ENCODE measurements at regions not wholly inside any gene's neighbourhood (a gene's known extent, or its start where the extent isn't known, plus 50 kb on each side); places are given as distances from the start of the nearest gene placed in this dataset.
"Not testable (repeated sequence)": the region's sequence is repeated elsewhere in the genome, so short reads cannot be mapped to it uniquely, and the experiment has no call there.

GRCh38 chr1:58072450-58072849, 474.1 kb downstream of the OMA1 start:
- Histone ChIP-seq H3K4me1 (ENCODE audit: insufficient read depth, low read length) (no peaks in the 10 kb centered on the region), H3K9ac (ENCODE audit: low read depth, low read length) (no peak overlapping the region), H3K36me3 (ENCODE audit: insufficient read depth, low read length) (no peaks in the 10 kb centered on the region), H3K9me3 (ENCODE audit: control insufficient read depth, insufficient read depth, low read length) (no peaks in the 10 kb centered on the region)

- Histone ChIP-seq H3K9me3 (ENCODE audit: control insufficient read depth, insufficient read depth, low read length) (no peaks in the 10 kb centered on the region), H3K4me1 (ENCODE audit: insufficient read depth, low read length) (peaks cover 9% of the 10 kb centered on the region), H3K36me3 (ENCODE audit: insufficient read depth, low read length) (no peaks in the 10 kb centered on the region; the same call in 1 of the 2 replicates), H3K9ac (ENCODE audit: low read depth, low read length) (no peak overlapping the region)
These were observed 479.4 kb downstream of the OMA1 start for GRCh38 chr1:58067082-58067481.

GRCh38 chr1:58065520-58065919, 481.0 kb downstream of the OMA1 start:
- peaks cover 9% of the 10 kb centered on the region for H3K4me1 ChIP-seq (ENCODE audit: insufficient read depth, low read length)
- no peaks in the 10 kb centered on the region for H3K9me3 ChIP-seq (ENCODE audit: control insufficient read depth, insufficient read depth, low read length)
- no peak overlapping the region for H3K9ac ChIP-seq (ENCODE audit: low read depth, low read length)
- H3K36me3 ChIP-seq (ENCODE audit: insufficient read depth, low read length): no peaks in the 10 kb centered on the region; the same call in 1 of the 2 replicates

GRCh38 chr1:58064166-58064565, 482.4 kb downstream of the OMA1 start:
- Histone ChIP-seq H3K9ac (ENCODE audit: low read depth, low read length) (no peak overlapping the region), H3K4me1 (ENCODE audit: insufficient read depth, low read length) (peaks cover 12% of the 10 kb centered on the region), H3K9me3 (ENCODE audit: control insufficient read depth, insufficient read depth, low read length) (no peaks in the 10 kb centered on the region), H3K36me3 (ENCODE audit: insufficient read depth, low read length) (no peaks in the 10 kb centered on the region; the same call in 1 of the 2 replicates)

DNA sequence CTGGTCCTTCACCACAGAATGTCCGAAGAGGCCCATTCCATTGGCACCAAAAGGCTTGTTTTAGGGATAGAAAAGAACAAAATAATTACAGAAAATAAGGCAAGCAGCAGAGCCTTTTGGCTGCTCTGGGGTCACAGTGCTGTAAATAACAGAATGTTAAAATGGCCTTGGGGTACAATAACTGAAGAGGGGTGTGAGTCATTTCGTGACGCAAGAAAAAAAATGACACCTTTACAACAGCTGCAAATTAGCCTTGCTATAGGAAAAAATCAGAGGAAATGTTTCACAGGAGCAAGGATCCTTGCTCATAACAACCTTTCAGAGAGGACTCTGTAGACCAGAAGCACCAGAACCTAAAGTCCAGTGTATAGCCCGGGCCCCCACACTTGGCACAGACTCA, 483.4 kb downstream of the OMA1 start:
- Histone ChIP-seq H3K36me3 (ENCODE audit: insufficient read depth, low read length) (no peaks in the 10 kb centered on the region; the same call in 1 of the 2 replicates), H3K9ac (ENCODE audit: low read depth, low read length) (no peak overlapping the region), H3K4me1 (ENCODE audit: insufficient read depth, low read length) (peaks cover 12% of the 10 kb centered on the region), H3K9me3 (ENCODE audit: control insufficient read depth, insufficient read depth, low read length) (no peaks in the 10 kb centered on the region)

- peaks cover 12% of the 10 kb centered on the region for H3K4me1 ChIP-seq (ENCODE audit: insufficient read depth, low read length)
- no peaks in the 10 kb centered on the region for H3K9me3 ChIP-seq (ENCODE audit: control insufficient read depth, insufficient read depth, low read length)
- no peak overlapping the region for H3K9ac ChIP-seq (ENCODE audit: low read depth, low read length)
- H3K36me3 ChIP-seq (ENCODE audit: insufficient read depth, low read length): no peaks in the 10 kb centered on the region; the same call in 1 of the 2 replicates
These were observed 483.9 kb downstream of the OMA1 start for GRCh38 chr1:58062635-58063034.

GRCh38 chr1:58060559-58061170, 485.9 kb downstream of the OMA1 start:
- H3K9me3 ChIP-seq (ENCODE audit: control insufficient read depth, insufficient read depth, low read length): no peaks in the 10 kb centered on the region
- H3K36me3 ChIP-seq (ENCODE audit: insufficient read depth, low read length): no peaks in the 10 kb centered on the region; the same call in 1 of the 2 replicates
- no peak overlapping the region for H3K9ac ChIP-seq (ENCODE audit: low read depth, low read length)
- H3K4me1 ChIP-seq (ENCODE audit: insufficient read depth, low read length): 0 out of 2 replicates have a peak, but pooled peaks cover 4% of the 10 kb centered on the region

GRCh38 chr1:58059789-58060188, 486.7 kb downstream of the OMA1 start:
- H3K4me1 ChIP-seq (ENCODE audit: insufficient read depth, low read length): 0 out of 2 replicates have a peak, but pooled peaks cover 4% of the 10 kb centered on the region
- no peaks in the 10 kb centered on the region for H3K9me3 ChIP-seq (ENCODE audit: control insufficient read depth, insufficient read depth, low read length)
- H3K9ac ChIP-seq (ENCODE audit: low read depth, low read length): no peak overlapping the region
- no peaks in the 10 kb centered on the region; the same call in 1 of the 2 replicates for H3K36me3 ChIP-seq (ENCODE audit: insufficient read depth, low read length)

GRCh38 chr1:58058323-58058722, 488.2 kb downstream of the OMA1 start:
- H3K4me1 ChIP-seq (ENCODE audit: insufficient read depth, low read length): 0 out of 2 replicates have a peak, but pooled peaks cover 4% of the 10 kb centered on the region
- no peak overlapping the region for H3K9ac ChIP-seq (ENCODE audit: low read depth, low read length)
- no peaks in the 10 kb centered on the region; the same call in 1 of the 2 replicates for H3K36me3 ChIP-seq (ENCODE audit: insufficient read depth, low read length)
- H3K9me3 ChIP-seq (ENCODE audit: control insufficient read depth, insufficient read depth, low read length): no peaks in the 10 kb centered on the region

DNA sequence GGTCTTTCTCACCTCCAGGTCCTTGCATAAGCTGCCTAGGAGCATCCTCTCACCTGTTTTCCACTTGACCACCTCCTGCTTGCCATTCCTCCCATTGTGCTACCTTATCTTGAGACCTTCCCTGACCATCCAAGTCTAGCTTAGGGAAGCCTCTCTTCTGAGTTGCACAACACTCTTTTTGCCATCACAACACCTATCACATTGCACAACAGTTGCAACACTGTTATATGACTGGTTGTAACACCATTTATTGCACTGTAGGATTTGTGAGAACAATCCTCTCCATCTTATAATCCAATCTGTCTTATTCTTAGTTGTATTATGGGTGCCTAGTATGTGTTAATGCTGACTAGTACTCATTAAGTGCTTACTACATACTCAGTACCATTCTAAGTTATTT, 488.7 kb downstream of the OMA1 start:
- Histone ChIP-seq H3K4me1 (ENCODE audit: insufficient read depth, low read length) (0 out of 2 replicates have a peak, but pooled peaks cover 4% of the 10 kb centered on the region), H3K9ac (ENCODE audit: low read depth, low read length) (no peak overlapping the region)

DNA sequence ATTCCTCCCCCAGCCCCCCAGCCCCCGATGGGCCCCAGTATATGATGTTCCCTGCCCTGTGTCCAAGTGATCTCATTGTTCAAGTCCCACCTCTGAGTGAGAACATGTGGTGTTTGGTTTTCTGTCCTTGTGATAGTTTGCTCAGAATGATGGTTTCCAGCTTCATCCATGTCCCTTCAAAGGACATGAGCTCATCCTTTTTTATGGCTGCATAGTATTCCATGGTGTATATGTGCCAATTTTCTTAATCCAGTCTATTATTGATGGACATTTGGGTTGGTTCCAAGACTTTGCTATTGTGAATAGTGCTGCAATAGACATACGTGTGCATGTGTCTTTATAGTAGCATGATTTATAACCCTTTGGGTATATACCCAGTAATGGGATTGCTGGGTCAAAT, 495.3 kb downstream of the OMA1 start:
- H3K4me1 ChIP-seq (ENCODE audit: insufficient read depth, low read length); H3K9me3 ChIP-seq (ENCODE audit: control insufficient read depth, insufficient read depth, low read length); H3K9ac ChIP-seq (ENCODE audit: low read depth, low read length); H3K36me3 ChIP-seq (ENCODE audit: insufficient read depth, low read length): not testable (repeated sequence)

More for the DNA sequence above, 488.7 kb downstream of the OMA1 start:
- Histone ChIP-seq H3K9me3 (ENCODE audit: control insufficient read depth, insufficient read depth, low read length) (no peaks in the 10 kb centered on the region), H3K36me3 (ENCODE audit: insufficient read depth, low read length) (no peaks in the 10 kb centered on the region; the same call in 1 of the 2 replicates)

DNA sequence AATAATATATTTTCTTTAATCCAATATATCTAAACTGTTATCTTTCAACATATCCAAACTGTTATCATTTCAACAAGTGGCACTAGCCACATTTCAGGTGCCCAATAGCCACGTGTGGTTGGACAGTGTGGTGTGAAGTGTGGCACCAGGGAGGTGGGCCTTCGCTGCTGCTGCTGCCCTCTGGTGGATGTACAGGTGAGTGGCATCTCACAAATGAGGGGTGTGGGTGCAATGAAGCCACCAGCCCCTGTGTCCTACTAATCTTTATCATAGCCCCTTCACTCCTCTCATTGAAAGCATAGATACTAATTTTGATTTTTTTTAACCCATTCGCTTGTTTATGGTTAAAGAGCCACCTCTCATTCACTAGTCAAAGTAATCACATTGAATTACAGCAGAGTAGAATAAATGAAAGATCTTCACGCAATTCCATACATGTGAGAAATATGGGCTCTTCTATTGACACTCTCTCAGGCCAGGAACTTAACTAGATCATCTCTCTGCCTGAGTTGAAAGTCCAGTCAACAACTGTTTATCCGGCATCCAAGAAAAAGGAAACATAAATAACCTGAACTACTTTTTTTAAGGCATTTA, 499.2 kb downstream of the OMA1 start:
- Histone ChIP-seq H3K9me3 (ENCODE audit: control insufficient read depth, insufficient read depth, low read length) (no peaks in the 10 kb centered on the region), H3K36me3 (ENCODE audit: insufficient read depth, low read length) (no peaks in the 10 kb centered on the region), H3K9ac (ENCODE audit: low read depth, low read length) (no peak overlapping the region), H3K4me1 (ENCODE audit: insufficient read depth, low read length) (no peaks in the 10 kb centered on the region)

DNA sequence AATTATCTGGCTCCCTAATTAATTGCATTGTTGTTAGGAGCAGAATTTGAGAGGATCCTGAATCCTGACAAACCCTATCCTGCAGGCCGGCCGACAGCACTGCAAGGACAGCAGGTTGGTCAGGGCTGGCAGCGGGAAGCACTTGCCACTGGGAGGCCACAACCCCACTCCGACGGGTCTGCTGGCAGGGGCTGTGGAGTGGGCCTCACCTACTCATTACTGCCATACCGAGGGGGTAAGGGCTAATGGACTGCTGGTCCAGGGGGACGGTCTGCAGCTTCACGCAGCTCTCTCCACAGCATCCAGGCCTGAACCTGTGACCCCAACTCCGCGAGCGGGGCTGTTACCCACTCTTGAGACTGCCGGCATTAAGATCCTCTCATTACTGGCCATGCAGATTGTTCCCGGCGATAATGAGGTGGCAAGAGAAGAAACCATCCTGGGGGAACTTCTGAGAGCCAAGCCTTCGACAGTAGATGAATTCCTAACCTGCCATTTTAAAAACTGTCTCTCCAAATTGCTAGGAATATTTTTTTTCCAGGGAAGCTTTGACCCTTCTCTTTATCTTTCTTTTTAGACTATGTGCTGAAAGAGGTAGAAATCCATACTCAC, 501.3 kb downstream of the OMA1 start:
- H3K9me3 ChIP-seq (ENCODE audit: control insufficient read depth, insufficient read depth, low read length): no peaks in the 10 kb centered on the region
- no peaks in the 10 kb centered on the region for H3K4me1 ChIP-seq (ENCODE audit: insufficient read depth, low read length)
- no peaks in the 10 kb centered on the region for H3K36me3 ChIP-seq (ENCODE audit: insufficient read depth, low read length)
- no peak overlapping the region for H3K9ac ChIP-seq (ENCODE audit: low read depth, low read length)

GRCh38 chr1:58041621-58042020, 504.9 kb downstream of the OMA1 start:
- no peak overlapping the region for H3K9ac ChIP-seq (ENCODE audit: low read depth, low read length)
- H3K4me1 ChIP-seq (ENCODE audit: insufficient read depth, low read length): no peaks in the 10 kb centered on the region
- no peaks in the 10 kb centered on the region for H3K36me3 ChIP-seq (ENCODE audit: insufficient read depth, low read length)
- no peaks in the 10 kb centered on the region for H3K9me3 ChIP-seq (ENCODE audit: control insufficient read depth, insufficient read depth, low read length)

- no peaks in the 10 kb centered on the region for H3K36me3 ChIP-seq (ENCODE audit: insufficient read depth, low read length)
- no peak overlapping the region for H3K9ac ChIP-seq (ENCODE audit: low read depth, low read length)
- H3K9me3 ChIP-seq (ENCODE audit: control insufficient read depth, insufficient read depth, low read length): no peaks in the 10 kb centered on the region
- H3K4me1 ChIP-seq (ENCODE audit: insufficient read depth, low read length): peaks cover 16% of the 10 kb centered on the region
These were observed 508.0 kb downstream of the OMA1 start for GRCh38 chr1:58038574-58038973.

Data from ES-I3 (cell line).